H1 (cell line): ENCODE measurements at regions not wholly inside any gene's neighbourhood (a gene's known extent, or its start where the extent isn't known, plus 50 kb on each side); places are given as distances from the start of the nearest gene placed in this dataset.

ENCODE experiments used
- CTCF ChIA-PET: fragments of 300-600 bp; sonication (Branson Sonifier 250); formaldehyde crosslinking; loops from one replicate; lab custom pipeline; 2021; ENCODE audit not compliant: partially characterized antibody; lab: Charles Lee
- POLR2A ChIA-PET: fragments of 300-600 bp; sonication (Branson Sonifier 250); formaldehyde crosslinking; loops from one replicate; lab custom pipeline; 2021; ENCODE audit warnings: inconsistent platforms; ENCODE audit not compliant: partially characterized antibody; lab: Charles Lee
- DNase-seq, 2 experiments: peaks; one replicate each; pipeline versions ENCODE4 v3.0.0 to v3.0.0-alpha.2; 2010 to 2022; ENCODE audit warnings: low spot score in 2 of 2, low read depth in 1 of 2, mixed read lengths in 1 of 2
- FAIRE-seq: peaks from 2 replicates; lab custom pipeline; 2011; peaks lifted over from hg19 to GRCh38; lab: Jason Lieb, UNC
- H2AFZ ChIP-seq: 2 replicates; pipeline ENCODE4 v1.8.1; 2012; ENCODE audit warnings: low read length, inconsistent platforms
- H2AK5ac ChIP-seq: 2 replicates; pipeline ENCODE4 v1.6.1; 2013; ENCODE audit warnings: low read depth, low read length
- H2BK120ac ChIP-seq: replicated peaks from 2 replicates; pipeline ENCODE3; 2013; ENCODE audit warnings: low read depth, low read length, inconsistent platforms
- H2BK12ac ChIP-seq: 2 replicates; pipeline ENCODE4 v1.6.1; 2013; ENCODE audit warnings: low read depth, low read length
- H2BK15ac ChIP-seq: 2 replicates; pipeline ENCODE4 v1.6.1; 2013; ENCODE audit warnings: low read length
- H2BK20ac ChIP-seq: 2 replicates; pipeline ENCODE4 v1.6.1; 2013; ENCODE audit warnings: low read length
- H2BK5ac ChIP-seq: 2 replicates; pipeline ENCODE4 v1.6.1; 2013; ENCODE audit warnings: low read depth, low read length
- H3K14ac ChIP-seq: 2 replicates; pipeline ENCODE4 v1.6.1; 2013; ENCODE audit warnings: inconsistent platforms; ENCODE audit not compliant: insufficient read length
- H3K18ac ChIP-seq: 2 replicates; pipeline ENCODE4 v1.6.1; 2013; ENCODE audit warnings: low read length; ENCODE audit errors: extremely low read depth
- H3K23ac ChIP-seq: 2 replicates; pipeline ENCODE4 v1.6.1; 2013; ENCODE audit warnings: inconsistent platforms; ENCODE audit not compliant: insufficient read length
- H3K23me2 ChIP-seq: 2 replicates; pipeline ENCODE4 v1.6.1; 2013; ENCODE audit warnings: low read depth, low read length
- H3K27ac ChIP-seq: 2 replicates; pipeline ENCODE4 v1.6.1; 2011; ENCODE audit warnings: low read depth, low read length, inconsistent platforms
- H3K27me3 ChIP-seq, 4 experiments: replicated peaks in 1 of 4; 1 replicate in 1 of 4; 2 replicates in 3 of 4; pipeline versions ENCODE4 v1.6.1 to v1.8.1; 2011 to 2013; ENCODE audit warnings: low read length in 3 of 4, mild to moderate bottlenecking in 3 of 4, inconsistent platforms in 2 of 4, mixed read lengths in 2 of 4, moderate library complexity in 1 of 4; ENCODE audit not compliant: control insufficient read depth in 3 of 4, insufficient read depth in 3 of 4; ENCODE audit errors: extremely low read depth in 1 of 4
- H3K36me3 ChIP-seq, 4 experiments: 2 replicates each; pipeline versions ENCODE4 v1.6.1 to v1.8.1; 2011 to 2013; ENCODE audit warnings: mild to moderate bottlenecking in 4 of 4, low read length in 3 of 4, moderate library complexity in 2 of 4, control low read depth in 1 of 4, inconsistent platforms in 1 of 4; ENCODE audit not compliant: insufficient read depth in 4 of 4, control insufficient read depth in 2 of 4
- H3K4ac ChIP-seq: replicated peaks from 2 replicates; pipeline ENCODE3; 2013; ENCODE audit warnings: low read length, low read depth, mixed read lengths, inconsistent platforms; ENCODE audit not compliant: insufficient read length
- H3K4me1 ChIP-seq, 4 experiments: replicated peaks in 1 of 4; 1 replicate in 1 of 4; 2 replicates in 3 of 4; pipeline versions ENCODE4 v1.6.1 to v1.8.1; 2011 to 2013; ENCODE audit warnings: low read length in 3 of 4, inconsistent platforms in 2 of 4, mixed read lengths in 1 of 4; ENCODE audit not compliant: insufficient read depth in 4 of 4, control insufficient read depth in 3 of 4
- H3K4me2 ChIP-seq, 2 experiments: 2 replicates each; pipeline versions ENCODE4 v1.6.1 to v1.8.1; 2011 to 2013; ENCODE audit warnings: low read depth in 2 of 2, low read length in 2 of 2, control low read depth in 1 of 2, inconsistent platforms in 1 of 2, mild to moderate bottlenecking in 1 of 2; ENCODE audit not compliant: insufficient read depth in 1 of 2
- H3K4me3 ChIP-seq, 4 experiments: fragments of 200-600, 300-600 bp in 1 of 4; sonication (generic), shearing (Covaris generic), sonication (Bioruptor Twin) in 1 of 4; 2 replicates each; pipeline versions ENCODE4 v1.5.1 to v1.8.1; 2011 to 2016; ENCODE audit warnings: low read length in 4 of 4, low read depth in 3 of 4, control low read depth in 2 of 4, inconsistent platforms in 2 of 4, mild to moderate bottlenecking in 2 of 4, mixed read lengths in 1 of 4, moderate library complexity in 1 of 4; ENCODE audit not compliant: insufficient read depth in 2 of 4; ENCODE audit errors: extremely low read depth in 1 of 4
- H3K56ac ChIP-seq: replicated peaks from 2 replicates; pipeline ENCODE3; 2013; ENCODE audit warnings: low read depth, mild to moderate bottlenecking, mixed read lengths, low read length, inconsistent platforms; ENCODE audit not compliant: insufficient read length
- H3K79me1 ChIP-seq: 2 replicates; pipeline ENCODE4 v1.6.1; 2013; ENCODE audit warnings: low read depth, low read length, control low read depth
- H3K79me2 ChIP-seq, 2 experiments: 2 replicates each; pipeline versions ENCODE4 v1.6.1 to v1.8.1; 2012 to 2013; ENCODE audit warnings: low read length in 2 of 2, mild to moderate bottlenecking in 2 of 2, inconsistent platforms in 1 of 2; ENCODE audit not compliant: insufficient read depth in 2 of 2, control insufficient read depth in 1 of 2
- H3K9ac ChIP-seq, 4 experiments: replicated peaks in 1 of 4; 1 replicate in 1 of 4; 2 replicates in 3 of 4; pipeline versions ENCODE4 v1.6.1 to v1.8.1; 2011 to 2013; ENCODE audit warnings: low read depth in 3 of 4, low read length in 3 of 4, control low read depth in 2 of 4, mild to moderate bottlenecking in 2 of 4, moderate library complexity in 2 of 4, inconsistent platforms in 1 of 4; ENCODE audit errors: extremely low read depth in 1 of 4
- H3K9me3 ChIP-seq, 2 experiments: 2 replicates each; pipeline versions ENCODE4 v1.6.1 to v1.8.1; 2012 to 2013; ENCODE audit warnings: mild to moderate bottlenecking in 2 of 2, moderate library complexity in 2 of 2, control low read depth in 1 of 2, inconsistent platforms in 1 of 2, low read depth in 1 of 2, low read length in 1 of 2, mixed read lengths in 1 of 2; ENCODE audit not compliant: insufficient read depth in 2 of 2
- H4K20me1 ChIP-seq, 2 experiments: replicated peaks in 1 of 2; 2 replicates each; pipeline versions ENCODE3 to v1.8.1; 2011 to 2013; ENCODE audit warnings: inconsistent platforms in 2 of 2, low read length in 2 of 2, mild to moderate bottlenecking in 1 of 2; ENCODE audit not compliant: insufficient read depth in 2 of 2, control insufficient read depth in 1 of 2
- H4K5ac ChIP-seq: 2 replicates; pipeline ENCODE4 v1.6.1; 2013; ENCODE audit warnings: low read length, low read depth, mixed read lengths, inconsistent platforms; ENCODE audit not compliant: insufficient read length
- H4K8ac ChIP-seq: 2 replicates; pipeline ENCODE4 v1.8.0; 2013; ENCODE audit warnings: mild to moderate bottlenecking, moderate library complexity, low read length, inconsistent platforms; ENCODE audit not compliant: insufficient read depth; ENCODE audit errors: extremely low read depth
- H4K91ac ChIP-seq: replicated peaks from 2 replicates; pipeline ENCODE3; 2013; ENCODE audit warnings: low read length, mixed read lengths, inconsistent platforms; ENCODE audit not compliant: insufficient read length
- NANOG ChIP-seq: IDR thresholded peaks from 2 replicates; pipeline ENCODE4 v1.6.1; 2011; ENCODE audit warnings: low read length, low read depth, mild to moderate bottlenecking, inconsistent platforms; ENCODE audit not compliant: insufficient read depth, poor library complexity, severe bottlenecking
- WGBS, 2 experiments: shearing (Covaris generic) in 1 of 2; methylation state at CpG; one replicate each; pipeline versions ENCODE4 v1.1.6 to v1.1.7; 2013 to 2015; ENCODE audit warnings: low lambda C conversion rate in 2 of 2, mixed read lengths in 2 of 2, inconsistent platforms in 1 of 2, low coverage in 1 of 2, missing lambda C conversion rate in 1 of 2; ENCODE audit not compliant: insufficient replicate concordance in 2 of 2, insufficient coverage in 1 of 2, insufficient read length in 1 of 2; ENCODE audit errors: extremely low coverage in 1 of 2, missing lambda C conversion rate in 1 of 2; 5-methylcytosine and 5-hydroxymethylcytosine counted together

- no peak overlapping the region for H2BK15ac ChIP-seq
- H3K9ac ChIP-seq = no peak overlapping the region
- H3K4me2 ChIP-seq = no peak overlapping the region
- no peaks in the 10 kb centered on the region for H3K79me1 ChIP-seq
- FAIRE-seq = no peak
- no peaks in the 10 kb centered on the region for H3K36me3 ChIP-seq
- H3K4me3 ChIP-seq = no peak overlapping the region
- H2AFZ ChIP-seq = no peak overlapping the region
- no peaks in the 10 kb centered on the region for H3K23me2 ChIP-seq
- 82% methylated on average over 5 of the region's 5 CpGs; no CpG with 5 or more reads in 1 of the 2 experiments for WGBS, 2 experiments
- no peak overlapping the region for H2BK12ac ChIP-seq
- no peak overlapping the region for H3K27ac ChIP-seq
- no peak for TF ChIP-seq NANOG
- TF ChIP-seq, all 59 proteins: peak for 0
- Histone ChIP-seq H2BK5ac (no peak overlapping the region), H3K4ac (no peak overlapping the region), H2BK120ac (no peak overlapping the region), H3K23ac (no peak overlapping the region), H4K8ac (no peak overlapping the region), H3K79me2 (no peaks in the 10 kb centered on the region), H3K56ac (no peak overlapping the region), H3K4me1 (no peaks in the 10 kb centered on the region), H4K5ac (no peak overlapping the region), H4K91ac (no peak overlapping the region), H3K18ac (no peak overlapping the region), H3K14ac (no peak overlapping the region), H2AK5ac (no peak overlapping the region), H4K20me1 (no peaks in the 10 kb centered on the region), H3K9me3 (no peaks in the 10 kb centered on the region), H2BK20ac (no peak overlapping the region), H3K27me3 (no peaks in the 10 kb centered on the region)
- ChIA-PET CTCF (interaction anchor here (0.7 kb wide), 1 partner anchor 17 kb away, joined by 6 read pairs; no protein-coding TSS in a partner anchor), POLR2A (no interaction called here)
- DNase-seq = no peak
These were observed 648.2 kb upstream of the ZEB2 start for GRCh38 chr2:145168091-145168490.
